ENCODE measurements at regions not wholly inside any gene's neighbourhood (a gene's known extent, or its start where the extent isn't known, plus 50 kb on each side); places are given as distances from the start of the nearest gene placed in this dataset.

GRCh38 chr6:140858381-140858971, 1274.2 kb upstream of the GJE1 start:
- no peak for TF ChIP-seq CTCF (conservative IDR thresholded peaks at IDR 0.05; ENCODE audit: low read depth, low read length)
- H3K4me3 ChIP-seq (ENCODE audit: low read length), result no peak overlapping the region
- DNase-seq (ENCODE audit: low read depth), result peak; percentile 32

GRCh38 chr6:140857739-140858380, 1274.9 kb upstream of the GJE1 start:
- no peak for TF ChIP-seq CTCF (conservative IDR thresholded peaks at IDR 0.05; ENCODE audit: low read depth, low read length)
- peak; percentile 37 for DNase-seq (ENCODE audit: low read depth)

GRCh38 chr6:140855520-140855919, 1277.2 kb upstream of the GJE1 start:
- H3K4me3 ChIP-seq (ENCODE audit: low read length), result no peak overlapping the region
- no peak for TF ChIP-seq CTCF (conservative IDR thresholded peaks at IDR 0.05; ENCODE audit: low read depth, low read length)
- DNase-seq (ENCODE audit: low read depth), result no peak

More at GRCh38 chr6:140857739-140858380, 1274.9 kb upstream of the GJE1 start:
- no peak overlapping the region for H3K4me3 ChIP-seq (ENCODE audit: low read length)

GRCh38 chr6:140854318-140854717, 1278.4 kb upstream of the GJE1 start:
- no peak overlapping the region for H3K4me3 ChIP-seq (ENCODE audit: low read length)
- TF ChIP-seq CTCF (conservative IDR thresholded peaks at IDR 0.05; ENCODE audit: low read depth, low read length), result no peak
- DNase-seq (ENCODE audit: low read depth), result no peak

GRCh38 chr6:140850438-140850837, 1282.3 kb upstream of the GJE1 start:
- no peak overlapping the region for H3K4me3 ChIP-seq (ENCODE audit: low read length)
- TF ChIP-seq CTCF (conservative IDR thresholded peaks at IDR 0.05; ENCODE audit: low read depth, low read length), result no peak
- no peak for DNase-seq (ENCODE audit: low read depth)

GRCh38 chr6:140849456-140849855, 1283.3 kb upstream of the GJE1 start:
- no peak overlapping the region for H3K4me3 ChIP-seq (ENCODE audit: low read length)
- TF ChIP-seq CTCF (conservative IDR thresholded peaks at IDR 0.05; ENCODE audit: low read depth, low read length), result no peak
- no peak for DNase-seq (ENCODE audit: low read depth)

- TF ChIP-seq CTCF (conservative IDR thresholded peaks at IDR 0.05; ENCODE audit: low read depth, low read length), result no peak
- no peak overlapping the region for H3K4me3 ChIP-seq (ENCODE audit: low read length)
- no peak for DNase-seq (ENCODE audit: low read depth)
These were observed 1285.5 kb upstream of the GJE1 start for GRCh38 chr6:140847262-140847645.
